Fibroblast of lung (primary cell): ENCODE measurements at regions not wholly inside any gene's neighbourhood (a gene's known extent, or its start where the extent isn't known, plus 50 kb on each side); places are given as distances from the start of the nearest gene placed in this dataset.

Source experiments
- DNase-seq, 2 donors: peaks; one replicate each; pipeline versions ENCODE4 v3.0.0 to v3.0.0-alpha.2; 2010; ENCODE audit warnings: low read depth in 2 of 2
- H2AFZ ChIP-seq: 2 replicates; pipeline ENCODE4 v1.5.1; 2012; ENCODE audit warnings: low read length, control low read depth, inconsistent platforms
- H3K27ac ChIP-seq: 2 replicates; pipeline ENCODE4 v1.5.1; 2011; ENCODE audit warnings: low read length, control low read depth; ENCODE audit not compliant: insufficient read depth
- H3K27me3 ChIP-seq: 2 replicates; pipeline ENCODE4 v1.5.1; 2011; ENCODE audit warnings: mild to moderate bottlenecking, low read length; ENCODE audit not compliant: control insufficient read depth, insufficient read depth
- H3K36me3 ChIP-seq: 2 replicates; pipeline ENCODE4 v1.5.1; 2011; ENCODE audit warnings: low read length; ENCODE audit not compliant: control insufficient read depth, insufficient read depth
- H3K4me1 ChIP-seq: 2 replicates; pipeline ENCODE4 v1.5.1; 2011; ENCODE audit warnings: low read length; ENCODE audit not compliant: control insufficient read depth, insufficient read depth; ENCODE audit errors: extremely low read depth
- H3K4me2 ChIP-seq: 2 replicates; pipeline ENCODE4 v1.5.1; 2011; ENCODE audit warnings: low read length, control low read depth; ENCODE audit not compliant: insufficient read depth; ENCODE audit errors: extremely low read depth
- H3K4me3 ChIP-seq, 4 experiments: fragments of 200-600 bp in 1 of 4; sonication (generic) in 1 of 4; replicated peaks in 1 of 4; 2 replicates each; pipeline ENCODE4 v1.5.1; 2011 to 2016; ENCODE audit warnings: low read length in 4 of 4, low read depth in 3 of 4, mild to moderate bottlenecking in 3 of 4, control low read depth in 2 of 4, inconsistent platforms in 1 of 4, mixed read lengths in 1 of 4; ENCODE audit not compliant: insufficient read depth in 1 of 4; ENCODE audit errors: control extremely low read depth in 1 of 4
- H3K79me2 ChIP-seq: 2 replicates; pipeline ENCODE4 v1.5.1; 2012; ENCODE audit warnings: mild to moderate bottlenecking, low read length, inconsistent platforms; ENCODE audit not compliant: control insufficient read depth, insufficient read depth
- H3K9ac ChIP-seq: 2 replicates; pipeline ENCODE4 v1.5.1; 2011; ENCODE audit warnings: mild to moderate bottlenecking, low read length, control low read depth; ENCODE audit not compliant: insufficient read depth
- H3K9me3 ChIP-seq: 2 replicates; pipeline ENCODE4 v1.5.1; 2012; ENCODE audit warnings: low read depth, low read length; ENCODE audit not compliant: control insufficient read depth, insufficient read depth
- H4K20me1 ChIP-seq: 2 replicates; pipeline ENCODE4 v1.5.1; 2011; ENCODE audit warnings: low read length; ENCODE audit not compliant: control insufficient read depth, insufficient read depth; ENCODE audit errors: extremely low read depth
- EZH2 ChIP-seq: IDR thresholded peaks from 2 replicates; pipeline ENCODE4 v1.5.1; 2012; ENCODE audit warnings: low read length, control low read depth, mild to moderate bottlenecking; ENCODE audit errors: missing control alignments
- TF ChIP-seq, protein P1 (sequence below), 2 donors: IDR thresholded peaks in 1 of 2; conservative IDR thresholded peaks in 1 of 2; 1 replicate in 1 of 2; 2 replicates in 1 of 2; pipeline ENCODE4 v1.5.1; 2011 to 2012; ENCODE audit warnings: low read length in 2 of 2, control low read depth in 1 of 2, inconsistent platforms in 1 of 2, low read depth in 1 of 2, mild to moderate bottlenecking in 1 of 2

DNA sequence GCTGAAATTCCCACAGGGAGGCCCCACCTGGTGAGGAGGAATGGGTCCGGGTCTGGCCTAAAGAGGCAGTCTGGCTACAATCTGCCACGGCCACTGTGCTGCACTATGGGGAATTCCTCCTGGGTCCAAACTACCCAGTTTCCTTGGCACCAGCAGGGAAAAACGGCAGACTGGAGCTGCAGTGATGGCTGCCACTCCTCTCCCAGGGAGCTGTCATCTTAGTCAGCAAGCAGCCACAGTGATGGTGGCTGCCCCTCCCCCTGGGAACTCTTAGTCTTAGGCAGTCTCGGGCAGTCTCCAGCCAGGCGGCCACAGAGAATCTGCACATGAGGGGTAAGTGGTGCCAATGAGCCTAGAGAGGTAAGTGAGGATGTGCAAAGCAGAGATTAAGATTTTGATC lies 205.8 kb downstream of the TMEM38B start:
- Histone ChIP-seq H2AFZ (no peak overlapping the region), H3K4me1 (no peaks in the 10 kb centered on the region)

DNA sequence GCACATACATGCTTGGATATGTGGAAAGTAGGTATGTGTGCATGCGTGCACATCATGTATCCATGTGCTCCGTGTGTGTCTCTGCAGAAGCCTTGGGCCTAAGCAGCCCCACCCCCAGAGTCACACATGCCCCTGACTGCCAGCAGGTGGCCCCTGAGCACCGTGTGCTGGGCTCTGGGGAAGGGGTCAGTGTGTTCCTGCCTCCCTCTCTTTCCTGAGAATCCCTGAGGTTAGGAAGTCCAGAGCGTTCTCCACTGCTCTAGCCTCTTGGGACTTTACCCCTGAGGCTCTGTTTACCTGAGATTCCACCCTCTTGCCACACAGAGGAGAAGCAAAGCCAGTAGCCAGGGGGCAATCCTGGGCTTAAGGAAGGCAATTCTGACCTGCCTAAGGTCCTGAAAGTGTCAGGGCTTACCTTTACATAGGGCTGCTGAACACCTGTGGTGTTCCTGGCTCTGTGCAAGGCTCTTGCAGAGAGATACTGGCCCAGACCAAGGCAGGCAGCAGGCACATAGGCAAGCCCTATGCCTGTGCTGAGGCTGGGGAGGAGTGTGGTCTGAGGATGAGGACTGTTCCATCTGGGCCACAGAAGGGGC lies 207.3 kb downstream of the TMEM38B start:
- DNase-seq, result peak; percentile 20 to 23
- no peak for TF ChIP-seq EZH2
- TF ChIP-seq, protein P1, sequence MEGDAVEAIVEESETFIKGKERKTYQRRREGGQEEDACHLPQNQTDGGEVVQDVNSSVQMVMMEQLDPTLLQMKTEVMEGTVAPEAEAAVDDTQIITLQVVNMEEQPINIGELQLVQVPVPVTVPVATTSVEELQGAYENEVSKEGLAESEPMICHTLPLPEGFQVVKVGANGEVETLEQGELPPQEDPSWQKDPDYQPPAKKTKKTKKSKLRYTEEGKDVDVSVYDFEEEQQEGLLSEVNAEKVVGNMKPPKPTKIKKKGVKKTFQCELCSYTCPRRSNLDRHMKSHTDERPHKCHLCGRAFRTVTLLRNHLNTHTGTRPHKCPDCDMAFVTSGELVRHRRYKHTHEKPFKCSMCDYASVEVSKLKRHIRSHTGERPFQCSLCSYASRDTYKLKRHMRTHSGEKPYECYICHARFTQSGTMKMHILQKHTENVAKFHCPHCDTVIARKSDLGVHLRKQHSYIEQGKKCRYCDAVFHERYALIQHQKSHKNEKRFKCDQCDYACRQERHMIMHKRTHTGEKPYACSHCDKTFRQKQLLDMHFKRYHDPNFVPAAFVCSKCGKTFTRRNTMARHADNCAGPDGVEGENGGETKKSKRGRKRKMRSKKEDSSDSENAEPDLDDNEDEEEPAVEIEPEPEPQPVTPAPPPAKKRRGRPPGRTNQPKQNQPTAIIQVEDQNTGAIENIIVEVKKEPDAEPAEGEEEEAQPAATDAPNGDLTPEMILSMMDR (conservative IDR thresholded peaks at IDR 0.05 in 1 of 2, IDR thresholded peaks at IDR 0.05 in 1 of 2; ENCODE audit: low read depth in 1 of 2, low read length in 2 of 2), result peak in 1 of 2 donors; percentile 51
- no peak overlapping the region for H3K4me2 ChIP-seq

More for the DNA sequence above, 205.8 kb downstream of the TMEM38B start:
- DNase-seq, result no peak
- no peak overlapping the region for H3K4me3 ChIP-seq
- H3K27me3 ChIP-seq, result no peaks in the 10 kb centered on the region
- no peak overlapping the region for H3K4me2 ChIP-seq
- TF ChIP-seq, protein P1 (conservative IDR thresholded peaks at IDR 0.05 in 1 of 2, IDR thresholded peaks at IDR 0.05 in 1 of 2; ENCODE audit: low read depth in 1 of 2, low read length in 2 of 2), result no peak
- no peaks in the 10 kb centered on the region for H3K36me3 ChIP-seq
- H3K27ac ChIP-seq, result no peak overlapping the region
- H3K9ac ChIP-seq, result no peak overlapping the region
- H4K20me1 ChIP-seq, result no peaks in the 10 kb centered on the region
- no peaks in the 10 kb centered on the region for H3K9me3 ChIP-seq
- H3K79me2 ChIP-seq, result no peaks in the 10 kb centered on the region

DNA sequence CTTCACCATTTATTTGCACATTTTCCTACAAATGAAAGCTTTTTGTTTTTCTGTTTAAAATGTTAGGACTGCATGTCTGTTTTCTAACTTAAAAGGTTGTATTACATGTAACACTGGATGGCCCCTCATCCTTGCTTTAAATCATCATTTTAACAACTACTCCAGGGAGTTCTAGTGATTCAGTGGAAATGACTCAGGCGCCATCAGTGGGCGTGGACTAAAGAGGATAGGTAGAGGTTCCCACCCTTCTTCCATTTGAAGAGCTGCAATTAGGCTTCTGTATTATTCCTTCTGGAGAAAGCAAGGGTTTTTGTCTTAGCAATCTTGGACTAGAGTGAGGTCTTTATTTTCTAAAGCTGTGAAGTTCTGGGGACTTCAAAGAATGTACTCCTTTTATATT lies 213.7 kb downstream of the TMEM38B start:
- TF ChIP-seq EZH2, result no peak
- TF ChIP-seq, protein P1 (conservative IDR thresholded peaks at IDR 0.05 in 1 of 2, IDR thresholded peaks at IDR 0.05 in 1 of 2; ENCODE audit: low read depth in 1 of 2, low read length in 2 of 2), result no peak
- Histone ChIP-seq H3K9ac (no peak overlapping the region), H3K4me1 (no peaks in the 10 kb centered on the region), H4K20me1 (no peaks in the 10 kb centered on the region), H3K79me2 (no peaks in the 10 kb centered on the region), H3K27ac (no peak overlapping the region), H3K4me3 (no peak overlapping the region), H3K4me2 (no peak overlapping the region), H3K36me3 (no peaks in the 10 kb centered on the region), H3K27me3 (no peaks in the 10 kb centered on the region), H3K9me3 (no peaks in the 10 kb centered on the region), H2AFZ (no peak overlapping the region)
- DNase-seq, result no peak

More for the DNA sequence above, 207.3 kb downstream of the TMEM38B start:
- H2AFZ ChIP-seq, result no peak overlapping the region
- H3K79me2 ChIP-seq, result no peaks in the 10 kb centered on the region
- H3K4me1 ChIP-seq, result no peaks in the 10 kb centered on the region
- no peak overlapping the region for H3K4me3 ChIP-seq
- no peaks in the 10 kb centered on the region for H3K9me3 ChIP-seq
- no peaks in the 10 kb centered on the region for H4K20me1 ChIP-seq
- no peaks in the 10 kb centered on the region for H3K36me3 ChIP-seq
- no peaks in the 10 kb centered on the region for H3K27me3 ChIP-seq
- no peak overlapping the region for H3K27ac ChIP-seq
- H3K9ac ChIP-seq, result no peak overlapping the region
